HG03378 (cell line): ENCODE measurements at regions not wholly inside any gene's neighbourhood (a gene's known extent, or its start where the extent isn't known, plus 50 kb on each side); places are given as distances from the start of the nearest gene placed in this dataset.
"Not testable (repeated sequence)": the region's sequence is repeated elsewhere in the genome, so short reads cannot be mapped to it uniquely, and the experiment has no call there.

Experiments
- ATAC-seq: cut with Tn5 transposase; IDR thresholded peaks from one replicate; pipeline ENCODE4 v1.9.1; 2021; ENCODE audit warnings: mild to moderate bottlenecking, moderate library complexity; ENCODE audit not compliant: unreplicated experiment

GRCh38 chr4:138860357-138860756 lies 155.2 kb upstream of the NOCT start:
- not testable (repeated sequence) for ATAC-seq

GRCh38 chr4:138859254-138859653 lies 156.3 kb upstream of the NOCT start:
- ATAC-seq = no peak

GRCh38 chr4:138858419-138858818 lies 157.2 kb upstream of the NOCT start:
- ATAC-seq = no peak

GRCh38 chr4:138857416-138857815 lies 158.2 kb upstream of the NOCT start:
- ATAC-seq = no peak

GRCh38 chr4:138852681-138853080 lies 162.9 kb upstream of the NOCT start:
- ATAC-seq = no peak

- ATAC-seq = no peak
Observed at GRCh38 chr4:138851391-138852335, 163.9 kb upstream of the NOCT start.

GRCh38 chr4:138845664-138846063 lies 169.9 kb upstream of the NOCT start:
- no peak for ATAC-seq

GRCh38 chr4:138845054-138845453 lies 170.5 kb upstream of the NOCT start:
- no peak for ATAC-seq

- no peak for ATAC-seq
Observed at GRCh38 chr4:138843616-138844015, 172.0 kb upstream of the NOCT start.

- no peak for ATAC-seq
Observed at GRCh38 chr4:138841343-138841742, 174.2 kb upstream of the NOCT start.

- no peak for ATAC-seq
Observed at GRCh38 chr4:138838251-138838650, 177.3 kb upstream of the NOCT start.

GRCh38 chr4:138835832-138836533 lies 179.6 kb upstream of the NOCT start:
- peak; percentile 36 for ATAC-seq

GRCh38 chr4:138833974-138834373 lies 181.6 kb upstream of the NOCT start:
- ATAC-seq = peak; percentile 78

GRCh38 chr4:138832563-138832962 lies 183.0 kb upstream of the NOCT start:
- no peak for ATAC-seq

GRCh38 chr4:138831948-138832347 lies 183.6 kb upstream of the NOCT start:
- ATAC-seq = no peak

GRCh38 chr4:138828926-138829325 lies 186.7 kb upstream of the NOCT start:
- ATAC-seq = no peak

- ATAC-seq = no peak
Observed at GRCh38 chr4:138826754-138827153, 188.8 kb upstream of the NOCT start.

- ATAC-seq = no peak
Observed at GRCh38 chr4:138826322-138826721, 189.3 kb upstream of the NOCT start.

GRCh38 chr4:138821331-138821730 lies 194.2 kb upstream of the NOCT start:
- no peak for ATAC-seq

- ATAC-seq = no peak
Observed at GRCh38 chr4:138816875-138817274, 198.7 kb upstream of the NOCT start.

- no peak for ATAC-seq
Observed at GRCh38 chr4:138815811-138816210, 199.8 kb upstream of the NOCT start.

GRCh38 chr4:138805736-138806135 lies 209.8 kb upstream of the NOCT start:
- ATAC-seq = no peak
